SK-N-SH treated with all-trans-retinoic acid at 6 μM for 48 hours (cell line): ENCODE measurements at regions not wholly inside any gene's neighbourhood (a gene's known extent, or its start where the extent isn't known, plus 50 kb on each side); places are given as distances from the start of the nearest gene placed in this dataset.

Experiments used
- ATAC-seq: fragments of 200-7000 bp; cut with Tn5 transposase; 3 replicates; pipeline ENCODE4 v1.9.1; 2020; ENCODE audit warnings: mild to moderate bottlenecking, moderate library complexity
- ARNTL ChIP-seq: fragments of 450-650 bp; formaldehyde crosslinking; IDR thresholded peaks from 2 replicates; pipeline ENCODE4 v1.5.0; 2020; ENCODE audit warnings: low read depth, mild to moderate bottlenecking, moderate library complexity, borderline replicate concordance
- BACH2 ChIP-seq: fragments of 250-450 bp; sonication (Bioruptor Pico); IDR thresholded peaks from 2 replicates; pipeline ENCODE4 v1.9.0; 2021; ENCODE audit warnings: mild to moderate bottlenecking, borderline replicate concordance
- CREB5 ChIP-seq: fragments of 250-450 bp; sonication (Bioruptor Pico); IDR thresholded peaks from 2 replicates; pipeline ENCODE4 v1.5.1; 2020; ENCODE audit warnings: low read depth, mild to moderate bottlenecking, moderate library complexity
- CSDC2 ChIP-seq: fragments of 250-450 bp; sonication (Bioruptor Pico); IDR thresholded peaks from 2 replicates; pipeline ENCODE4 v1.5.0; 2020; ENCODE audit warnings: mild to moderate bottlenecking, moderate library complexity
- ESRRG ChIP-seq: fragments of 250-450 bp; sonication (Bioruptor Pico); IDR thresholded peaks from 2 replicates; pipeline ENCODE4 v1.6.1; 2021; ENCODE audit warnings: mild to moderate bottlenecking
- ISL1 ChIP-seq: fragments of 250-450 bp; sonication (Bioruptor Pico); IDR thresholded peaks from 2 replicates; pipeline ENCODE4 v2.1.2; 2022; ENCODE audit warnings: mild to moderate bottlenecking, moderate library complexity
- OSR1 ChIP-seq: fragments of 250-450 bp; sonication (Bioruptor Pico); IDR thresholded peaks from 2 replicates; pipeline ENCODE4 v1.8.0; 2022; ENCODE audit warnings: moderate library complexity, mild to moderate bottlenecking, inconsistent platforms
- POU6F1 ChIP-seq: fragments of 250-450 bp; sonication (Bioruptor Pico); IDR thresholded peaks from 2 replicates; pipeline ENCODE4 v1.8.0; 2021; ENCODE audit warnings: low read depth, mild to moderate bottlenecking, moderate library complexity, borderline replicate concordance
- PPARA ChIP-seq: fragments of 250-450 bp; sonication (Bioruptor Pico); IDR thresholded peaks from 2 replicates; pipeline ENCODE4 v1.5.0; 2020; ENCODE audit warnings: mild to moderate bottlenecking, borderline replicate concordance
- RARB ChIP-seq: fragments of 250-450 bp; sonication (Bioruptor Pico); IDR thresholded peaks from 2 replicates; pipeline ENCODE4 v1.8.0; 2021; ENCODE audit warnings: mild to moderate bottlenecking, moderate library complexity
- SNAI2 ChIP-seq: fragments of 250-450 bp; sonication (Bioruptor Pico); IDR thresholded peaks from 2 replicates; pipeline ENCODE4 v1.5.0; 2020; ENCODE audit warnings: mild to moderate bottlenecking, moderate library complexity
- TCF4 ChIP-seq: fragments of 250-450 bp; sonication (Bioruptor Pico); IDR thresholded peaks from 2 replicates; pipeline ENCODE4 v1.8.0; 2021; ENCODE audit warnings: mild to moderate bottlenecking, moderate library complexity, borderline replicate concordance
- TOX ChIP-seq: fragments of 250-450 bp; sonication (Bioruptor Pico); IDR thresholded peaks from 2 replicates; pipeline ENCODE4 v1.8.0; 2021; ENCODE audit warnings: mild to moderate bottlenecking, moderate library complexity, borderline replicate concordance
- ZC3H10 ChIP-seq: fragments of 250-450 bp; sonication (Bioruptor Pico); IDR thresholded peaks from 2 replicates; pipeline ENCODE4 v1.5.1; 2021; ENCODE audit warnings: mild to moderate bottlenecking, moderate library complexity
- ZFP3 ChIP-seq: fragments of 250-450 bp; sonication (Bioruptor Pico); IDR thresholded peaks from 2 replicates; pipeline ENCODE4 v1.5.0; 2020; ENCODE audit warnings: mild to moderate bottlenecking, moderate library complexity
- ZFP30 ChIP-seq: fragments of 450-650 bp; formaldehyde crosslinking; IDR thresholded peaks from 2 replicates; pipeline ENCODE4 v1.5.0; 2022; ENCODE audit warnings: mild to moderate bottlenecking, moderate library complexity
- ZNF565 ChIP-seq: fragments of 450-650 bp; formaldehyde crosslinking; conservative IDR thresholded peaks from 2 replicates; pipeline ENCODE4 v1.5.0; 2020; ENCODE audit warnings: low read depth, mild to moderate bottlenecking, moderate library complexity
- ZNF70 ChIP-seq: fragments of 450-650 bp; formaldehyde crosslinking; IDR thresholded peaks from 2 replicates; pipeline ENCODE4 v1.5.0; 2020; ENCODE audit warnings: mild to moderate bottlenecking, moderate library complexity
- ZNF8 ChIP-seq: fragments of 450-650 bp; formaldehyde crosslinking; IDR thresholded peaks from 2 replicates; pipeline ENCODE4 v1.5.0; 2020; ENCODE audit warnings: mild to moderate bottlenecking, moderate library complexity
- TF ChIP-seq, protein P1 (sequence below): fragments of 250-450 bp; sonication (Bioruptor Pico); IDR thresholded peaks from 2 replicates; pipeline ENCODE4 v1.8.0; 2020; ENCODE audit warnings: mild to moderate bottlenecking, moderate library complexity, borderline replicate concordance
- TF ChIP-seq, protein P2 (sequence below): fragments of 250-450 bp; sonication (Bioruptor Pico); IDR thresholded peaks from 2 replicates; pipeline ENCODE4 v1.5.0; 2020; ENCODE audit warnings: mild to moderate bottlenecking, moderate library complexity

- TF ChIP-seq TCF4 (CRISPR knock-in tag), result no peak
- ATAC-seq, result no peak
These were observed 78.5 kb upstream of the CTTNBP2 start for GRCh38 chr7:117951691-117952280.

DNA sequence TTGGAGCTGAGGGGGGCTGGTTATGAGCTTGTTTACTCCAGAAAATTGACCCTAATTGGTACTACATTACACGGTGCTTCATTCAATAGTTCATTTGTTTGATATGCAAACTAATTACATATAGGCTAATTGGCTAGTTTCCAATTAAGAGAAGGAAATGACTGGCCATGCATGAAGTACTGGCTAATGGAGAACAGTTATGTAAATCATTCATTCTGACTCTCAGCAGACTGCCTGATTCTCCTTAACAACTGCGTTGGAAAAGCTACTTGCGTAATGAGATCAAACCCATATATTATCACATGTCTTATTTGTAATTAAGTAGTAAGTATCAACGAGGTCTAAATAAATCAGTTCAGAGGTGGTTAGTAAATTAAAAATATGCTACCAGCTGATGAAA is 81.8 kb upstream of the CTTNBP2 start:
- TF ChIP-seq BACH2 (CRISPR knock-in tag) (no peak), ZNF565 (CRISPR knock-in tag) (no peak), ESRRG (CRISPR knock-in tag) (no peak), ISL1 (CRISPR knock-in tag) (no peak), PPARA (no peak), ZNF8 (CRISPR knock-in tag) (no peak), ZNF70 (CRISPR knock-in tag) (no peak), POU6F1 (CRISPR knock-in tag) (no peak), TCF4 (CRISPR knock-in tag) (no peak), ZFP30 (CRISPR knock-in tag) (no peak), CREB5 (CRISPR knock-in tag) (no peak), ZC3H10 (CRISPR knock-in tag) (no peak), ARNTL (CRISPR knock-in tag) (no peak), CSDC2 (no peak), RARB (CRISPR knock-in tag) (no peak), ZFP3 (CRISPR knock-in tag) (no peak), TOX (CRISPR knock-in tag) (no peak)
- TF ChIP-seq, protein P1, sequence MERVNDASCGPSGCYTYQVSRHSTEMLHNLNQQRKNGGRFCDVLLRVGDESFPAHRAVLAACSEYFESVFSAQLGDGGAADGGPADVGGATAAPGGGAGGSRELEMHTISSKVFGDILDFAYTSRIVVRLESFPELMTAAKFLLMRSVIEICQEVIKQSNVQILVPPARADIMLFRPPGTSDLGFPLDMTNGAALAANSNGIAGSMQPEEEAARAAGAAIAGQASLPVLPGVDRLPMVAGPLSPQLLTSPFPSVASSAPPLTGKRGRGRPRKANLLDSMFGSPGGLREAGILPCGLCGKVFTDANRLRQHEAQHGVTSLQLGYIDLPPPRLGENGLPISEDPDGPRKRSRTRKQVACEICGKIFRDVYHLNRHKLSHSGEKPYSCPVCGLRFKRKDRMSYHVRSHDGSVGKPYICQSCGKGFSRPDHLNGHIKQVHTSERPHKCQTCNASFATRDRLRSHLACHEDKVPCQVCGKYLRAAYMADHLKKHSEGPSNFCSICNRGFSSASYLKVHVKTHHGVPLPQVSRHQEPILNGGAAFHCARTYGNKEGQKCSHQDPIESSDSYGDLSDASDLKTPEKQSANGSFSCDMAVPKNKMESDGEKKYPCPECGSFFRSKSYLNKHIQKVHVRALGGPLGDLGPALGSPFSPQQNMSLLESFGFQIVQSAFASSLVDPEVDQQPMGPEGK (CRISPR knock-in tag), result no peak
- TF ChIP-seq, protein P2, sequence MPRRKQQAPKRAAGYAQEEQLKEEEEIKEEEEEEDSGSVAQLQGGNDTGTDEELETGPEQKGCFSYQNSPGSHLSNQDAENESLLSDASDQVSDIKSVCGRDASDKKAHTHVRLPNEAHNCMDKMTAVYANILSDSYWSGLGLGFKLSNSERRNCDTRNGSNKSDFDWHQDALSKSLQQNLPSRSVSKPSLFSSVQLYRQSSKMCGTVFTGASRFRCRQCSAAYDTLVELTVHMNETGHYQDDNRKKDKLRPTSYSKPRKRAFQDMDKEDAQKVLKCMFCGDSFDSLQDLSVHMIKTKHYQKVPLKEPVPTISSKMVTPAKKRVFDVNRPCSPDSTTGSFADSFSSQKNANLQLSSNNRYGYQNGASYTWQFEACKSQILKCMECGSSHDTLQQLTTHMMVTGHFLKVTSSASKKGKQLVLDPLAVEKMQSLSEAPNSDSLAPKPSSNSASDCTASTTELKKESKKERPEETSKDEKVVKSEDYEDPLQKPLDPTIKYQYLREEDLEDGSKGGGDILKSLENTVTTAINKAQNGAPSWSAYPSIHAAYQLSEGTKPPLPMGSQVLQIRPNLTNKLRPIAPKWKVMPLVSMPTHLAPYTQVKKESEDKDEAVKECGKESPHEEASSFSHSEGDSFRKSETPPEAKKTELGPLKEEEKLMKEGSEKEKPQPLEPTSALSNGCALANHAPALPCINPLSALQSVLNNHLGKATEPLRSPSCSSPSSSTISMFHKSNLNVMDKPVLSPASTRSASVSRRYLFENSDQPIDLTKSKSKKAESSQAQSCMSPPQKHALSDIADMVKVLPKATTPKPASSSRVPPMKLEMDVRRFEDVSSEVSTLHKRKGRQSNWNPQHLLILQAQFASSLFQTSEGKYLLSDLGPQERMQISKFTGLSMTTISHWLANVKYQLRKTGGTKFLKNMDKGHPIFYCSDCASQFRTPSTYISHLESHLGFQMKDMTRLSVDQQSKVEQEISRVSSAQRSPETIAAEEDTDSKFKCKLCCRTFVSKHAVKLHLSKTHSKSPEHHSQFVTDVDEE (CRISPR knock-in tag), result no peak
- no peak for ATAC-seq

GRCh38 chr7:117960351-117960750 is 87.1 kb upstream of the CTTNBP2 start:
- no peak for ATAC-seq
- TF ChIP-seq SNAI2, result no peak
- TF ChIP-seq OSR1 (CRISPR knock-in tag), result no peak
- TF ChIP-seq ESRRG (CRISPR knock-in tag), result no peak
- no peak for TF ChIP-seq ZNF8 (CRISPR knock-in tag)
- TF ChIP-seq BACH2 (CRISPR knock-in tag), result no peak
- no peak for TF ChIP-seq ZFP3 (CRISPR knock-in tag)
- TF ChIP-seq RARB (CRISPR knock-in tag), result no peak
- TF ChIP-seq POU6F1 (CRISPR knock-in tag), result no peak
- no peak for TF ChIP-seq PPARA
- no peak for TF ChIP-seq ZNF70 (CRISPR knock-in tag)
- no peak for TF ChIP-seq ISL1 (CRISPR knock-in tag)
- TF ChIP-seq, protein P1 (CRISPR knock-in tag), result no peak
- no peak for TF ChIP-seq ARNTL (CRISPR knock-in tag)
